ENCODE measurements at regions not wholly inside any gene's neighbourhood (a gene's known extent, or its start where the extent isn't known, plus 50 kb on each side); places are given as distances from the start of the nearest gene placed in this dataset.

DNA sequence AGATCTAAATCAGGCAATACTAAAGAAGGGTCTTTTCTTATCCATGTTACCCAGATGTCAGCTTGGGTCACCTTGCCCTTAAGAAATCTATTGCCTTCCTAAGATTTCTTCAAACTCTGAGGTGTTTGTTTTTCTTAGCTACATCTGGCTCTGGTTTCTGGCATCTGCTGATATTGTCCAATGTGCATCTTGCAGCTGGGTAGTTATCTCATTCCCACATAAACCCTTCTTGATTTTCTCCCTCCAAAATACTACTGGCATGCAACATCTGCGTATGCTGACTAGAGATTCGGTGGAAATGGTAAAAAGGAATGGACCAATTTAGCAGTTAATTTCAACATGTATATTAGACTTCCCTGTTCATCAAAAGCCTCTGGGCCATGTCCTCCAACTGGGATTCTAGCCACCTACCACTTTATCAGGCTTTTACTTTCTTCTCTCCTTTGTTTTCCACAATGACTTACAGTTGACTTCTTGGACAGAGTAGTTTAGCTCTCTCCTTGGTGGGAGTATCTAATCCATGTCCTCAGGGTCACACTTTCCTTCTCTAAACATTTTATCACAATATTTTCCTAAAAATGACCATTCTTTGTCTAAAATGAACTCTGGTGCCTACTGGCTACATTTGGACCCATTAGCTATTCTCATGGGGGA, 324.8 kb upstream of the FAR2 start:
- peak; percentile 9 for DNase-seq (ENCODE audit: low spot score)

DNA sequence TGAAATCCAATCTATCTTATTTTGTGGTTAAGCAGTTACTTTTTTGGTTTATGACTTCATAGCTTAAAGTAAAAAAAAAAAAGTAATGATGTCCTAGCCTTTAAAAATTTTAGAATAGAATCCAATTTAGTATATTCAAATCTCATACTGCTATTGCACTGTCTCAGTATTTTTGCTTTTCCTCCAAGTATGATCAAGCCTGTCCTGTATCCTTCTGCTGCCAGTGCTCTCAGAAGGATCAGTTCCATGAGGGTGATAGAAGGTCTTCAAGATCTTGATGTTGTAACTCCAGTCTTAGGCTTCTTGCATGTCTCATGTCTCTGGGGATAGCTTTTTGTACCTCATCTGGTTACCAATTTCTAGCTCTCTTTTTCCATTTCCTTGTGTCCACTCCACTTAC, 324.2 kb upstream of the FAR2 start:
- DNase-seq (ENCODE audit: low spot score), result no peak

DNA sequence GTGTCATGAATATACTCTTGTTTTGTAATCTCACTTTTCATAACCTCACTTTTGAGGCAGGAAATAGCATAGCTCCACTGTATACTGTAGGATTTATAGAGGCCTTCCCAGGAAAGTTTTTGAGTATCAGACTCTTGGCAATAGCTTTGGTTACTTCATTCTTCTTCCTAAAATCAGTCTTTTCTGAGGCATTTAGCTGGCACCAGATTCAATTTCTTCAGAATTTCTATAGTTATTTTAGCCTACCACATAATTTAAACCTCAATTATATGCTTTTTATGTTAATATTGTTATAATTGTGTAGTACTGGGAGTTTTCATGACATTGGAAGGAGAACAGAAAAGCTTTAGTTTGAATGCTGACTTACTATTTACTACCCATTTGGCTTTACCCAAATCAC, 322.3 kb upstream of the FAR2 start:
- DNase-seq (ENCODE audit: low spot score), result no peak

DNA sequence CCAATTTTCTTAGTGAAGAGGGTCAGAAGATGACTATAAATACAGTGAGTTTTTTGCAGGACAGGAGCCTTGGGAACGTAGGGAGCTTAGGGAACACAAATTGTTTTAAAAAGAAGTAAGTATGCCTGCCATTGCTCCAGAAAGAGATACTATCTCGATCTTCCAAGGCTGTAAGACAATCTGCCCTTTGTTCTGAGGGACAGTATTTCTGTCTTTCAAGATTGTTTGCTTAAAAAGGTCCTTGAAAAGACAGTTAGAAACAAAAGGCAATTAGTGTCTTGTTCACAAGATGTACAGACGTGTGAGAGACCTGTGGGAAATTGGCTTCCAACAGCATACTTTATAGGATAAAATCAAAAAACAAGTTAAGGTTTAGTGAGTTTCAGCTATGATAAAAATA, 321.2 kb upstream of the FAR2 start:
- no peak for DNase-seq (ENCODE audit: low spot score)

GRCh38 chr12:28828318-28828717, 320.8 kb upstream of the FAR2 start:
- no peak for DNase-seq (ENCODE audit: low spot score)

DNA sequence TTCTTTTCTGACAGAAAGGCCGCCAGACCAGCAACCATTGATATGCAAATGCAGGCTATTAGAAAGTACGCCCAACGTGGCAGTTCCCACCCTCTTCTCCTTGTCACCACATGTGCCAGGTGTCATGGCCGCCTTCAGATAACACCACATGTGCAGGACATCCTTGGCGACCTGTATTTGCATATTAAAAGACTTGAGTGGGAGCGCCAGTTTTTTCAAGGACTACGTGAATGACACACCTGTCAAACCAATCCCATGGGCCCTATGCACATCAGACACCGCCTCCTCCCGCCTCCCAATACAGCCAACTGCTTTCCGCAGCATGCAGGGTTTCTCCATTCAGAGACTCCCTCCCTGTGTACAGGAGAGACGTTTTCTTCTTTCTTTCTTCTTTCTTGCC, 318.6 kb upstream of the FAR2 start:
- no peak for DNase-seq (ENCODE audit: low spot score)

GRCh38 chr12:28844718-28845117, 304.4 kb upstream of the FAR2 start:
- no peak for DNase-seq (ENCODE audit: low spot score)

- no peak for DNase-seq (ENCODE audit: low spot score)
These were observed 297.3 kb upstream of the FAR2 start for GRCh38 chr12:28851781-28852180.

DNA sequence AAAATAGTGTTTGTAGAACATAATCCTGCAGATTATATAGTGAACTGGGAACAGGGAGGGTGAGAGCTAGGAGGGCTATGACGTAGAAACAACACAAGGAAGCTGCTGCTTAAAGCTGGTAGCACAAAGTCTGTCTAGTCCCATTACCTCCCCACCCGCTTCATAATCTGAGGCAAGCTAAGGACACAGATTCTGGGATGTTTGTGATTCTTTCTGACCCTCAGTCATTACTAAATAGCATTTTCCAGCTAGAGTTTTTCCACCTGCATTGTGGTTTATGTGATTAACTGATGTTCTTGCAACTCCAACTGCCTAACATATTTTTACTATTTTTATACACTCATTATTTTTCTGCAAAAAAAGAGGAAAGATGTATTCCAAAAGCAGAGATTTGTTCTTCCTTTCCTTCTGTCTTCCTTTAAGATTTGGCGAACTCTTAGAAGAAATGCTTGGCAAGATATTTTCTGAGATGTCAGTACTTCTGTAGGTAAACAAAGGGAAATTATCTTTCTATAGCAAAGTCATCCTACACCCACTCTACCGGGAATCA, 293.2 kb upstream of the FAR2 start:
- no peak for DNase-seq (ENCODE audit: low spot score)

GRCh38 chr12:28857369-28857768, 291.7 kb upstream of the FAR2 start:
- no peak for DNase-seq (ENCODE audit: low spot score)

DNA sequence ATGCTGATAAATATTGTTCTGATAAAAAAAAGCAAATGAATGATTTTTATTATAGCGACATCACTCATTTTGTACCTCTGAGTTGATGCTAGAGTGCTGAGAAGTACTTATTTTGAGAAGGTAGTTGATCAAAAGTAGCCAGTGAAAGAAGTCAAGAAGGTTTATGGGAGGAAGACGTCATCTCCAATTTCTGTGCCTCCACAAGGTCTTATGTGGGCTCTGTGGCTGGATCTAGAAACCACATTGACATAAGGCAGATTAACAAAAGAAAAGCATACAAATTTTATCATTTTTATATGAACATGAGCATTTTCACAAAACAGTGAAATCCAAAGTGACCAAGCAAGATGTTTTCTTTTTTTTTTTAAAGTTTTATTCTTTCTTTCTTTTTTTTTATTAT, 289.5 kb upstream of the FAR2 start:
- DNase-seq (ENCODE audit: low spot score), result no peak

DNA sequence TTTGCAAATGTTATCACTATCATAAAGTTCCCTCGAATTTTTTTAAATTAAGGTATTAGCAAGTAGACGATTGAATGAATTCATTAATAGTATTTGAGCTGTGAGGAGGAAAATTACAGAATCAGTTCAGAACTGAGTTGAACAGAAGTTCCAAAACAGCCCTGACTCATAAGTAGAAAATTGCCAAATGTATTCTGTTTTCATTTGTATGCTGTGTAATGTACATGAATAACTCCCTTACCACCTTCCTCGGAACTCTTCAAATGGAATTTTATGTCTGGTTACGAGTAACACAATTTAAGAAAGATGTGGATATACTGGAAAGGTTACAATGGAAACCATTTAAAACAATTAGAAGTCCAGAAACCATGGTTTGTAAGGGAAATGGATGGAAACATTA, 283.3 kb upstream of the FAR2 start:
- DNase-seq (ENCODE audit: low spot score), result no peak

- DNase-seq (ENCODE audit: low spot score), result no peak
These were observed 282.8 kb upstream of the FAR2 start for GRCh38 chr12:28866296-28866695.

GRCh38 chr12:28866715-28867503, 282.2 kb upstream of the FAR2 start:
- DNase-seq (ENCODE audit: low spot score), result no peak

- no peak for DNase-seq (ENCODE audit: low spot score)
These were observed 280.7 kb upstream of the FAR2 start for GRCh38 chr12:28868414-28868813.

GRCh38 chr12:28869197-28869596, 279.9 kb upstream of the FAR2 start:
- peak; percentile 74 for DNase-seq (ENCODE audit: low spot score)

- no peak for DNase-seq (ENCODE audit: low spot score)
These were observed 278.1 kb upstream of the FAR2 start for GRCh38 chr12:28870839-28871440.

- peak; percentile 11 for DNase-seq (ENCODE audit: low spot score)
These were observed 276.3 kb upstream of the FAR2 start for GRCh38 chr12:28872654-28873268.

DNA sequence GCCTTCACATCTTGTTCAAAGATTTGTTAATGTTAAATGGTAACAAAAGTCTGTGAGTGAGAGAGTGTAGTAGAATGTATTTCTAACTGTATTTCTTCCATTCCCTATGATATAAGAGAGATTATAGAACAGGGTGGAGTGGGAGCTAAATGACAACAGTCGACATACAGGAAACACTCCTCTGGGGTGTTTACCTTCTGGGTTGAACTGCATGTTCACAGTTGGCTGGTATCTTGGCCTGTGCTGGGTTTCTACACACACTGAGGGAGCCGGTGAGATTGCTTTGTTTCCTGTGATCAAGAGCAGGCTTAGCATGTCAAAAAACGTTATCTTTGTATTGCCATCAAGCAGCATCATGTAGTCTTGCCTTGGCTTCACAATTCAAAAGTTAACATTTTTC, 274.3 kb upstream of the FAR2 start:
- DNase-seq (ENCODE audit: low spot score), result no peak

- no peak for DNase-seq (ENCODE audit: low spot score)
These were observed 272.8 kb upstream of the FAR2 start for GRCh38 chr12:28876196-28876798.

- DNase-seq (ENCODE audit: low spot score), result no peak
These were observed 271.2 kb upstream of the FAR2 start for GRCh38 chr12:28877854-28878253.

- DNase-seq (ENCODE audit: low spot score), result no peak
These were observed 270.4 kb upstream of the FAR2 start for GRCh38 chr12:28878629-28879028.

All from umbilical cord (tissue), 1 donor.